ENCODE measurements at regions not wholly inside any gene's neighbourhood (a gene's known extent, or its start where the extent isn't known, plus 50 kb on each side); places are given as distances from the start of the nearest gene placed in this dataset.

DNA sequence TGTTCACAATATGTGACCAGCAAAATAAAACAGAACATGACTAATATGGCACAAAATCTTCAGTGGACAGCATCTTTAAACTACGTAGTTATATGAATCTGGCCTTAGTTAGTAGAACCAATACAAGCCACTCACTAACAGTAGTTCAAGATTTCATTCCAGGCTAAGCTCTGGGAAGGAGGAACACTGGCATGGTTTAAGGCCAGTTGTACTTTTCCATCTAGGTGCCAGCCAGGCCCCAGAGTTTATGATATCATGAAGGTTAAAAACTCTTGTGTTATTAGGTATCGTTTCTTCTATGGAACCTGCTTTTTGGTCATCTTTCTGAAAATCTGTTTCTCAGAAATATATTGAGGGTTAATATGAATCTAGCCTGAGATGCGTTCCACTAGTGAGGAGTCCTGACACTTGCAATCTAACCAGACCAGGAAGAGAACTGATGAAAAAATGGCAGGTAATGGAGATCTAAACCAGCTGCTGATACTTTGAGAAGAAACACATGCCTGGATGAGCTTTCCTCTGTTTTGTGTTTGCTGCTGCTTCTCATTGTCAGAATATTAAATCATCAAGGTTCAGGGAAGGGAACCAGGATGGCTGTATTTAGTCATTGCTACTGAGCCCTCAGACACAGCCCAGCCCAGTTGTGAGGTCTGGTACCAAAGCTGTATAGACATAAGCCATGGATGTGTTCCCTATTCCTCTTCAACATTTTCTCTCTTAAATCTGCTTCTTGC lies 182.8 kb upstream of the SETBP1 start:
- no peak for ATAC-seq
- no peak for DNase-seq
- Mint-ChIP-seq H3K27ac (no peak overlapping the region), H3K4me3 (no peak overlapping the region), H3K36me3 (ENCODE audit: low read depth) (no peaks in the 10 kb centered on the region), H3K4me1 (ENCODE audit: low read depth) (peaks cover 21% of the 10 kb centered on the region), H3K27me3 (no peaks in the 10 kb centered on the region), H3K9me3 (no peaks in the 10 kb centered on the region)
- CTCF ChIA-PET = no interaction called here
- intact Hi-C loops (cut with micrococcal nuclease) = no loop called here
- POLR2A ChIA-PET = no interaction called here
- TF ChIP-seq CTCF (IDR thresholded peaks at IDR 0.05) = no peak

DNA sequence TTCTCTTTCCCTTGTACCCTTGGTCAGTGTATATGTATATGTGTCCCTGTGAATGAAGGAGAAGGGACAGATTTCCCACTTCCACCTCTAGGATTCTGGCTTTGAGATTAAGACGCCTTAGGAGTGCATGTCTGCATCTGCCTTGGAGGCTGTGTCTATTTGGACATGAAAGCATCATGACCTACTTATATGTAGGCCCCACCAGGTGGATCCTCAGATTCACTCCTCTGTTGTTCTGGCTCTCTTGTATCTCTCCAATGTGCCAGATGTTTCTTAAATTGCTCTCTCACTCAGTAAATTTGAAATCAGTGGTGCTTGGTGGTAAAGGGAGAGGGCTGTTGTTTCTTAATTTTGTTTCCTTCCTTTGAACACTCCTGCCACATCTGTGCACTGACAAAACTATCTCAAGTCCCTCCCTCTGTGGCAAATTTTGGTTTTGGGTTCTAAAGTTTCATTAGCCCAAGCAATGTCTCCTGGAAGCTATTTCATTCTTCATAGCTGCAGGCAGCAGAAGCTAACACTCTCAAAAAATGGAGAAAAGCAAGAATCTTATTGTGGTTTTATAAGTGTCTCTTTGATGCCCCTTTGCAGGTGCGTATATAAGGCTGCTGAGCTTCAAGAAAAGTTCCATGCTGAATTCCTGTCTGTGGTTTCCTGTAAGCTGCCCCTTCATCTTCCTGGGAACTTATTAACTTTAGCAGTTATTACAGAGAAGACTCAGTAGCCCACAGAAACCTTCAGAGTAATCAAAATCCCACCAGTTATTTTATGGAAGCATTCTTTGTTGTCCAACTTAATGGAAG lies 179.7 kb upstream of the SETBP1 start:
- Mint-ChIP-seq H3K4me3 (no peak overlapping the region), H3K9me3 (no peaks in the 10 kb centered on the region), H3K27me3 (no peaks in the 10 kb centered on the region), H3K4me1 (ENCODE audit: low read depth) (peaks cover 24% of the 10 kb centered on the region), H3K27ac (no peak overlapping the region), H3K36me3 (ENCODE audit: low read depth) (no peaks in the 10 kb centered on the region)
- ATAC-seq = no peak
- no peak for DNase-seq
- intact Hi-C loops (cut with micrococcal nuclease) = no loop called here
- POLR2A ChIA-PET = interaction anchor here (0.6 kb wide), 1 partner anchor 15 kb away, joined by 4 read pairs; no protein-coding TSS in a partner anchor
- no peak for TF ChIP-seq CTCF (IDR thresholded peaks at IDR 0.05)
- CTCF ChIA-PET = no interaction called here

DNA sequence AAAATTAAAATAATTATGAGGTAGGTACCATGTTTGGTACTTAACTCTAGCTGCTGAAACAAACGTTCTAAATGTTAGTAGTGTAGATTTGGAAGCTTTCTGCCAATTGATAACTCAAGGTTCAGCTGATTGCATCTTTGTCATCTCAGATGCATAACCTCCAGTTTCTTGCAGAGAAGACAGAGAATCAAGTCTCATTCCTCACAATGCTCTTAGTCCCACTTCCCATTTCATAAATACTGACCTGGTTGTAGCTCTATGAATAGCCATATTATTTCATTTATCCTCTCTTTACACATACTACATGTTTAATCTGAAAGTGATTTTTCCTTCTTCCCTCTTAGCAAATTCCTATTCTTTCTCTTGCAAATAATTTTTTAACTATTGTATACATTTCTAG lies 178.5 kb upstream of the SETBP1 start:
- H3K27ac Mint-ChIP-seq = no peak overlapping the region
- CTCF ChIA-PET = no interaction called here

GRCh38 chr18:44502790-44503189 lies 177.9 kb upstream of the SETBP1 start:
- no peaks in the 10 kb centered on the region for H3K9me3 Mint-ChIP-seq
- no peaks in the 10 kb centered on the region for H3K27me3 Mint-ChIP-seq
- no peak for ATAC-seq
- ChIA-PET POLR2A (no interaction called here), CTCF (no interaction called here)
- DNase-seq = no peak
- H3K36me3 Mint-ChIP-seq (ENCODE audit: low read depth) = no peaks in the 10 kb centered on the region
- peaks cover 29% of the 10 kb centered on the region for H3K4me1 Mint-ChIP-seq (ENCODE audit: low read depth)
- intact Hi-C loops (cut with micrococcal nuclease) = no loop called here
- no peak overlapping the region for H3K4me3 Mint-ChIP-seq
- no peak overlapping the region for H3K27ac Mint-ChIP-seq
- TF ChIP-seq CTCF (IDR thresholded peaks at IDR 0.05) = no peak

More for the DNA sequence above, 178.5 kb upstream of the SETBP1 start:
- peaks cover 29% of the 10 kb centered on the region for H3K4me1 Mint-ChIP-seq (ENCODE audit: low read depth)
- H3K4me3 Mint-ChIP-seq = no peak overlapping the region
- H3K27me3 Mint-ChIP-seq = no peaks in the 10 kb centered on the region
- no peak for TF ChIP-seq CTCF (IDR thresholded peaks at IDR 0.05)
- no peak for ATAC-seq
- H3K9me3 Mint-ChIP-seq = no peaks in the 10 kb centered on the region
- intact Hi-C loops (cut with micrococcal nuclease) = no loop called here
- no peak for DNase-seq
- POLR2A ChIA-PET = no interaction called here
- no peaks in the 10 kb centered on the region for H3K36me3 Mint-ChIP-seq (ENCODE audit: low read depth)

DNA sequence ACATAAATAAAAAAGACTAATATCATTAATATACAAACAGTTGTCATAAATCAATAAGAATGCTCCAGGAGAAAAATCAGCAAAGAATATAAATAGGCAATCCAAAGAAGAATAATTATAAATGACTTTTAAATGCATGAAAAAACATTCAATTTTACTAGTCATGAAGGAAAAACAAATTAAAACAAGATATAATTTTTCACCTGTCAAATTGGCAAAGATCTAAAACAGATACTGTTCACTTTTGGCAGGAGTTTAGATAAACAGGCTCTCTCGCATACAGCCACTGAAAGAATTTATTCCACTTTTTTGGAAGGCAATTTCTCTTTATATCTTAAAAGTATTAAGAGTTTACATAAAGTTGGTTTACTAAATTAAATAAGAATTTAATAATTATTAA lies 176.8 kb upstream of the SETBP1 start:
- H3K4me1 Mint-ChIP-seq (ENCODE audit: low read depth) = peaks cover 29% of the 10 kb centered on the region
- ChIA-PET CTCF (no interaction called here), POLR2A (no interaction called here)
- H3K27me3 Mint-ChIP-seq = no peaks in the 10 kb centered on the region
- no peaks in the 10 kb centered on the region for H3K36me3 Mint-ChIP-seq (ENCODE audit: low read depth)
- H3K4me3 Mint-ChIP-seq = no peak overlapping the region
- TF ChIP-seq CTCF (IDR thresholded peaks at IDR 0.05) = no peak
- no peak for ATAC-seq
- no peak overlapping the region for H3K27ac Mint-ChIP-seq
- DNase-seq = no peak
- H3K9me3 Mint-ChIP-seq = no peaks in the 10 kb centered on the region
- intact Hi-C loops (cut with micrococcal nuclease) = no loop called here

Measured in activated CD8-positive, alpha-beta T cell treated with anti-CD3 and anti-CD28 coated beads for 36 hours (primary cell).